ENCODE measurements at regions not wholly inside any gene's neighbourhood (a gene's known extent, or its start where the extent isn't known, plus 50 kb on each side); places are given as distances from the start of the nearest gene placed in this dataset.

DNA sequence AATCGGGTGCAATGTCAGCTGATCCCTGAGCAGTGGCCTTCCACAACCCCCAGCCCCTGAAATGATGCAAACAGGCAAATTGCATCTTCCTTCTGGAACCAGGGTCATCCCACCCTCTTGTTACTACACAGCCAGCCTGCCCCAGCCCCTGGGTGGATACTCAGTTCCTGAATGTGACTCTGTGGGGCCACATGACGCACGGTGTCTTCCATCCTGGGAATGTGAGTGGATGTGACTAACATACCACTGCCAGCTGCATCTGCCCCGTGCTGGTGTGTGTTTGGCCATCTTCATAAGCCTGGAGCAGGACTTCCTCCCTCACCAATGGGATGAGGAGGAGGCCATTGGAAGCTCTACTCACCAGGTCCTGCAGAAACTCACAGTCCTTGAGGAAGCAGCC lies 257.9 kb upstream of the ADAMTS16 start:
- no peak for DNase-seq (ENCODE audit: low spot score)

DNA sequence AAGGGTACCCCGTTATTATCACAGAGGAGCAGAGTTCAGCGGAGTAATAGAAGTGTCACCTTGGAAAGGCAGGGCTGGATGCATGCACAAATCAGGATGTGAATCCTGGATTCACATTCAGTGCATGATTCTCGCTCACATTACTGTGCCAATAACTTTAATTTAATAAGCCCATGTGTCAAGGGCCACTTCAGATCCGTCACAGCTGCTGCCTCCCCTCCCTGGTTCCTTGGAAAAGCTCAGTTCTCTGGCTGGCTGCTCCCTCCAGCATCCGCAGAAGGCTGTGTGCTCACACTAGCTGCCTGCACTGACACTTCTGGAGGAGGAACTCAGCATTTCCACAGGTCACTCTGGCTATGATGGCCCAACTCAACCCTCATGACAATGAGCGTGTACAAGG lies 256.8 kb upstream of the ADAMTS16 start:
- no peak for DNase-seq (ENCODE audit: low spot score)

DNA sequence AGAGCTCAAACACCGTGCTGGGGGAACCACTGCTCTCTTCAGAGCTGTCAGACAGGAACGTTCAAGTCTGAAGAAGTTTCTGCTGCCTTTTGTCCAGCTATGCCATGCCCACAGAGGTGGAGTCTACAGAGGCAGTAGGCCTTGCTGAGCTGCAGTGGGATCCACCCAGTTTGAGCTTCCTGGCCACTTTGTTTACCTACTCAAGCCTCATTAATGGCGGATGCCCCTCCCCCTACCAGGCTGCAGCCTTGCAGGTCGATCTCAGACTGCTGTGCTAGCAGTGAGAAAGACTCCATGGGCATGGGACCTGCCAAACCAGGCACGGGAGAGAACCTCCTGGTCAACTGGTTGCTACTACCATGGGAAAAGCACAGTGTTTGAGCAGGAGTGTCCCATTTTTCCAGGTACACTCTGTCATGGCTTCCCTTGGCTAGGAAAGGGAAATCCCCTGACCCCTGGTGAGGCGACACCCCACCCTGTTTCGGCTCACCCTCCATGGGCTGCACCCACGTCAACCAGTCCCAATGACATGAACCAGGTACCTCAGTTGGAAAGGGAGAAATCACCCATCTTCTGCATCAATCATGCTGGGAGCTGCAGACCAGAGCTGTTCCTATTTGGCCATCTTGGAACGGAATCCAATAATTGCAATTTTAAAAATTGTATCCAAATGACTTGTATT lies 246.9 kb upstream of the ADAMTS16 start:
- DNase-seq (ENCODE audit: low spot score): no peak

DNA sequence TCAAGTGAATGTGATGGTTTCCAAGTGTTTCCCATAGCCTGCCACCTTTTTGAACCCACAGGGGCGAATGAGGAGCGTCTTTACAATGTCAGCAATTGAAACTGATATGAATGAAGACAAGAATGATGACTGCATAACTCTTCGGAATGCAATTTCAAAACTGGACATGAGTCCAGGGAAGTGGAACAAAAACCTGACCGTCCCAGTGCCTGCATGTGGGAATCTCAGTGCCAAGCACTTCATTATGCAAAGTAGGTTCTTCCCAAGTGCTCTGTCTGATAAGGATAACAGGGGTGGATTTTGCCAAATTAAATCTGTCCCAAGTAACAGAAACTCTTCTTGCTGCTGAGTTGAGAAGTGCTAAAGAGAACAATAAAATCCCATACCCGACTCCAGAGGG lies 243.8 kb upstream of the ADAMTS16 start:
- no peak for DNase-seq (ENCODE audit: low spot score)

DNA sequence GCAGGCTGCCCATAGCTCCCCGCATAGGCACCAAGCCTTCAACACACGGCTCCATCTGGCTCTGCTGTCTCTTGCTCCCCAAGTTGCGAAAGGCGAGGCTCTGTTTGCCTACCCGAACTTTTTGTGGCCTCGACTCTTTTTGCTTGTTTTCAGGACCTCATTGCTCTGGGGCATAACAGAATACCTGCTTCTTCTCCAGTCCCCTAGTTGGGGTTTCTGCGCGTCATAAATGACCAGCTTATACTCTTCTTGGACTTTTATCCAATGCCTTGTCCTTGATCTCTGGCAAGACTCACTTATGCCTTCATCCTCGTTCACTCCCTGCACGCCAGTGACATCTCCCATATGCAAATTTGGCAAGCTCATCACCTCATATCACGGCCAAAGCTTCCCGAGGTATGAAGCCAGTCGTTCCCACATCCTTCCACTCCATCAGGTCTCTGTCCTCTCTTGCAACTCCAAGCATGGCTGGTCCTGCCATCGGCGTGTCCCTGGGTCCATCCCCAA lies 238.8 kb upstream of the ADAMTS16 start:
- DNase-seq (ENCODE audit: low spot score): no peak

DNA sequence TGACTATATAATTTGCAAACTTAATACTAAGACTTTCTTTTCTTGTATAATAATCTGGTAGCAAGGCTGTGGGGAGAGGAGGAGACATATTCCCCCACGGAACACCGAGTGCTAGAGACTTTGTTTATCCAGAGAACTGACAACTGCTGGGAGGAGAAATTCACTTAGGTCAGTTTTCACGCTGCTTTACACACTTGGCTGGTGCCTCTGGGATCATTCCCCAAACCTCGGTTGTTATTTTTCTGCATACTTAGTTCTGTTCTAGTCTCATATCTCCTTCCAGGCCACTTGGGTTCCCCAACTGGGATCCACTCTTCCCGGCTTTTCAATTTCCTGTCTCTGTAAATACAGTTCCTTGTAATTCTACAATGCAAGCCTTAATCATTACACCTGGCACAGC lies 238.2 kb upstream of the ADAMTS16 start:
- no peak for DNase-seq (ENCODE audit: low spot score)

DNA sequence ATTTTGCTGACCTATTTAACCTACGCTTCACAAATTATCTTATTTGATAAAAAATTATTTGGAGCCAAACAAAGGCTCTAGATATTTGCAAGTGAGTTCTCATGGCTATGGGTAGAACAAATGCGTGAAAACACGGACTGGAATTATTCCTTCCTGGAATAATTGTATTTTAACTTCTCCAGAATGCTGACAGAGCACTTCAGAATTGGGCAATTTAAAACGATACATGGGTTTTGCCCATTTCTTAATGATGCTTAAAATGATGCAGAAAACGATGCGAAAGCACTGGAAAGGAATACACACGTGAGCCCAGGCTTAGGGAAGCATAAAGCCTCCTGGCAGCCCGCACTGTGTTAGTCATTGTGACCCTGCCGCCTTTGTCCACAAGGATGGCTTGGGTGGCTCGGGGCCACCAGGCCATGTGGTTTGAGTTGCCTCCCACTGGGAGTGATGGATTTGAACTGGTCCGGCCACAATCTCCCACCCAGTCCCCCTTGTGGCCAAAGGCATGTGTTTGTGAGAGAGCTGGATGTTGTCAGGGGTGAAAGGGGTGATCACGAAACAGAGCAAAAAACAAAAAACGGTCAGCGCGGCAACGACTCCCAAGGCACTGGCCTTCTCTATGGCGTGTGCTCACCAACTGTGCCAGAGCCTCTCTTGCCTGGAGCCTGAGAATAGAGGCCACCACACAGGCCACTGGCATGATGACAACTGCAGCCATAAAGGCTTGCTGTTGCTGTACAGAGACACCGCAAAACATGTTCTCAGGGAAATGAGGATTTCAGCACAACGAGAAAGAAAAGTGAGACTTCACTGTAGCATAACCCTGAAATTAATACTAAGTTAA lies 234.2 kb upstream of the ADAMTS16 start:
- peak; percentile 47 for DNase-seq (ENCODE audit: low spot score)

DNA sequence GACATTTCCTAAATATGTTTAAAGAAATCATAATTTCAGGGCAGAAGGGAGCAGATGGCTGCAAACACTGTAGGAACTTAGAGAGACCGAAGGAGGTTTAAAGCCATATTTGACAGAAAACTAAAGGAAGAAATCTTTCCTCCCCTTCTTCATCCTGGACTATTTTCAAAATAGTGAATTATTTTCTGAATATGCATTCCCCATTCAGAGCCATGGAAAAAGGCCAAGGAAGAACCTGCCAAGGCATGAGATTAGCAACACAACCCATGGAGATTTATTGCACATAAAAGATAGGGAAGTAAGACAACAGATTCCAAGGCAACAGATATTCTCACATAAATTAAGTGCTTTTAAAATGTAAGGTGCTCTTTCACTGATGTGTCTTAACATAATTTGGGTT lies 233.3 kb upstream of the ADAMTS16 start:
- DNase-seq (ENCODE audit: low spot score): no peak

DNA sequence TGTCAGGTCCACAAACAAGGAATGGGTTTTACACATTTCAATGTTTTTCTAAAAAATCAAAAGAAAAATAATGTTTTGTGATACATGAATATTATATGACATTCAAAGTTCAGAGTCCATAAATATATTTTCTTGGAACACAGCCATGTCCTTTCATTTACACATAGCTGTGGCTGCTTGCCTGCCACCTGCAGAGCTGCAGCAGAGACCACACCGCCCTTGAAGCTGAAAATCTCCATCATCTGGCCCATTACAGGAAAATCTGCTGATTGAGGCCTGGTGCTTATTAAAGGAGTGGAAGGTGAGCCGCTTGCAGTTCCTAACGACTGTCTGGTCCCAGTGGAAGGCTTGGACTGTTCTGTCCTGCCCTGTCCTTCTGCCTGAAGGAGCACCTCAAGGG lies 232.6 kb upstream of the ADAMTS16 start:
- DNase-seq (ENCODE audit: low spot score): no peak

DNA sequence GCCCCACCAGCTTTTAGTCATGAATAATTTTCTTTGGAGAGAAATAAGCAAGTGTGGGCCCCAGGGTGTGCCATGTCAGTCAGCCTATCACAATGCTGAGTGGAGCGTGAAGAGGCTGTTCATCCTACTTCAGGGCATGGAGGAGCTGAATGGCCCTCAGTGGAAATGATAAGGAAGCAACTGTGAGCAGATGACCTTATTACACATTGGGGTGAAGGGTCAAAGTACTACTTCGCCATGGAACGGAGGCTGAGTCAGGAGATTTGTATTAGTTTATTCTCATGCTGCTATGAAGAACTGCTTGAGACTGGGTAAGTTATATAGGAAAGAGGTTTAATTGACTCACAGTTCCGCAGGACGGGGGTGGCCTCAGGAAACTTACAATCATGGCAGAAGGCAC lies 231.0 kb upstream of the ADAMTS16 start:
- DNase-seq (ENCODE audit: low spot score): no peak

DNA sequence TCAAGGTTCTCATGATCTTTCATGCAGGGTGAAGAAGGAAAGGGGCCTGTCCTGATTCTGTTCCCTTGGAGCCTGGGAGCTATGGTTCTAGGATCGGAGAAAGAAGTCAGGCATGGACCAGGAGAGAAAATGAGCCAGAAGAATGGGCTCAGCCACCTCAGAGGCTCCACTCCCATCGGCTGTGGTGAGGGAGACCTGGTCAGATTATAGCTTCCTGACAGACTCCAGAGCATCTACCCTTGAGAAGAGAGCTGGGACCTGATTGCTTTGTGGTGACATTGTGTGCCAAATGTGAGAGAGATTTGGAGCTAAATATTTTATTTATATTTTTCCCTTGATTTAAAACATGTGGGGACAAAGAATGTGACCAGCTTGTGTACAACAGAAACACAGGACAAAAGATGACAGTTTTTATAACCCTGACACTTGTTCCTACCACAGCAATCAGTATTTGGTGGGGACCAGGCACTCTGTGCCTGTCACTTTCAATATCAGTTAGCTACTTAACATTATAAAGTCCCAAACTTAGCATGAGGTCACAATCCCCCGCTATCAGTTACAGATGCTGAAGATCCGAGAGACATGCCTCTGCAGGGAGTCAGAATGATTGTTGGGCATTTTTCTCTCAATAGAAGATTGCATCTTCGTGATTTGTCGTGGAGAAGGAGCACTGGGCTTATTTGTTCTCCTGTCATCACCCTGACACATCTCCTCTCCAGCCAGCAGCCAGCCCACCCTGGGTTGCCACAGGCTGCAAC lies 228.3 kb upstream of the ADAMTS16 start:
- no peak for DNase-seq (ENCODE audit: low spot score)

DNA sequence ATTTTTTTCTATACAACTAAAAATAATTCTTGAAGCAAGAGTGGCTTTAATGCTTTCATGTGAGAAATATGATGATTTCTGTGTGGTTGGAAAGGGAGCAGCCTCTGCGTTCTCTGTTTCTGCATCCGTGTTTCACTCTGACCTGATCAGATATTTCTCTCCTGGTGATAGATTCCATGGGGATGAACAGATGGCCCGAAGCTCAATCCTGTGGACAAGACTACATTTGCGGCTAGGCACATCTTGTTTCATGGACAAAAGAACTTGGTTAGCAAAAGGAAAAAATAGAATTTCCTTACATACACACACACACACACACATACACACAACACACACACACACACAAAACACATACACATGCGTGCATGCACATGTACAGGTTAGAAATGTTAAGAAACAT lies 218.2 kb upstream of the ADAMTS16 start:
- no peak for DNase-seq (ENCODE audit: low spot score)

DNA sequence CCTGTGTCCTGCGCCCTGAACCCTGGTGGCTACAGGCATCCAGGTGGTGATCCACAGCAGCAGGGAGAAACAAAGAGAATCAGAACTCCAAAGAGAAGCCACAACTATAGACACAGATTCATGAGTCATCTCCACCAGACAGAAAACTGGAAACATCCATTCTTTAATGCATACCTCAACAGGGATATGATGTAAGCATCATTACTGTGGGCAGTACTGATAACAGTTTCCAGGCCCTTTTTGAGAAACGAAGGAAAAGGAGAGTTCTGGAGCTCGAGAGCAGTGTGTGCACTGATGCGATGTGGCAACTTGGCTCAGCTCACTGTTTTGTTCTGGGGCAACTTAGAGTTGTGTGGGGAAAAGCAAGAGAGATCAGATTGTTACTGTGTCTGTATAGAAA lies 215.6 kb upstream of the ADAMTS16 start:
- no peak for DNase-seq (ENCODE audit: low spot score)

DNA sequence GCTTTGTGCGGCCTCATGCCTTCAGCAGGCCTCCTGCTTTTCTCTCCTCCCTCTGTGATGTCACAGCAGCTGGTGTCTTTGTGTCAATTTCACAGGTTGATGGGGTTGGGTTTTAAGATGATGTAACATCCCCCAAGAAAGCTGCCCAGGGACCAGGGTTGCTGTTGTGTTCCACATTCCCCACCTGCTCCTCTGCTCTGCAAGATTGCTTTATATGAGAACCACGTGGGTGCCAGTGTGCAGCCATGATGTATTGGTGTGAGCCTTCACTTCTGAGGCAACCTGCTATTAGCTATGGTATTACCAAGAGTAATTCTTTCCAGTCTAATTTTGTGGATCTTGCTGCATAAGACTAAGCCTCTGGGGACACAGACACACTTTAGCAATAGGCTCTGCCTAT lies 213.0 kb upstream of the ADAMTS16 start:
- DNase-seq (ENCODE audit: low spot score): no peak

DNA sequence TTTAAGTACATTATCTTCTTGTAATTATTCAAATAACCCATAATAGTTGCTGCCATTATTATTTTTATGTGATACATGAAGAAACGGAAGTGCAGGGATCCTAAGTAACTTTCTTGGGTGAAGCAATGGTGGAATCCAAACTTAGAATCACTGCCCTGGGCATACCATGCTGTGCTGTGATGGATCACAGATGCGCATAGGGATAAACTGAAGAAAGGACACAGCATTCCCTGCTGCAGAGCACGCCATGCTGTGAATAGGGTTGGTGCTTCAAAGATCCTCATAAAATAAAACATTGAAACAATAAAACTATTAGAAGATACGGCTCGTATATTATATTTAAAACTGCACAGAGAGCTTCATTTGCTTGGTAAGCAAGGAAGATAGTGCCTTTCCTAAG lies 211.7 kb upstream of the ADAMTS16 start:
- DNase-seq (ENCODE audit: low spot score): no peak

DNA sequence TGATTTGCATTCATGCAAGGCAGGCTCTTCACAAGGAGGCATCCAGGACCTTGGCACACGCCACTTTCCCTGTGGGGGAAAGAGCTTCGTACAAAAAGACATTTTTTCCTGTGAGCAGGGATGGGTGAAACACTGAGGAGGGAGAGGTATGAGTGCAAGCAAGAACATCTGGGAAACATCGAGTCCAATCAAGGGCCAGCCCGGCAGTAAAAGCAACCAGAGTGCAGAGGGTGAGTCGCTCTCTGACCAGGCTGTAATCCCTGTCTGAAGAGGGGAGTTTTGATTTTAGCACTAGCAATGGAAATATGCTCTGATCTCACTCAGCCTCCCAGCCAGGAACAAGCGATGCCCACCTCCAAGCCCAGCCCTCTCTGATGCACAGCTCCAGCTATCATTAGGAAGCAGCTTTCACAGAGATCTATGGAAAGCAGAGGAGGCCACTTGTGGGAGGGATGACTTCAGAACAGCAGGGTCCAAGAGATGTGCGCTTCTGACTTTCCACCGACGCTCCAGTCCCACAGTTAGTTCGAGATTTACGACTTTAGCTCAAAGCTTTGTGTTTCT lies 211.0 kb upstream of the ADAMTS16 start:
- no peak for DNase-seq (ENCODE audit: low spot score)

DNA sequence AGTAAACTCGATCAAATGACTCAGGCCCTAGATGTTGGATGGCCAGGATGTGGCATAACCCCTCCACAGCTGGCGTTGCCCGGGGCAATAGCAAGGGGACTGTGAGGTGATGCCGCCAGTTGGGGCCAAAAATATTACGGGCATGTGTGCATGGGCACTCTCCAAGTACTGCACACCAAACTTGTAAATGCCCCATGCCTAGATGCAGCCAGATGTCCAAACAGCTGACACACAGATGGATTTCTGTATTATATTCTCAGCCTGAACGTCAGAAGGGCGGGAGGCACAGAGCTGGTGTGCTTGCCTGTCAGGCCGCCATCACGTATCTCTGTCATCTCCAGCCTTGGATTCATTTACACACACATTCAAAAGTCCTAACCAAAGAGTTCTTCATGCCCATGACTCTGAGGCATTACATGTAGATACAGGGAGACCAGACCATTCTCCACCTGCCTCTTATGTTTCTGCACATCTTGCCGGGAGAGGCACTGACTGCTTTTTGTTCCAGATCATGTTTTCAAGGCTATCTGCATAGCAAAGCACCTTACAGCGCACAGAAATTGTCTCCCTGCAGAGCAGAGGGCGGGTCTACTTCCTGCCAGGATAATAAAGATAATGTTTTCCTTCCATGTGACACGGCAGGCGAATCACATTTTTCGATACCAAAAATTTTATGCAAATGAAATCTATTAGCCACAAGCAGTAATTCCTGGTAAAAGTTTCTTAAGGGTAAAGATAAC lies 200.9 kb upstream of the ADAMTS16 start:
- DNase-seq (ENCODE audit: low spot score): no peak

DNA sequence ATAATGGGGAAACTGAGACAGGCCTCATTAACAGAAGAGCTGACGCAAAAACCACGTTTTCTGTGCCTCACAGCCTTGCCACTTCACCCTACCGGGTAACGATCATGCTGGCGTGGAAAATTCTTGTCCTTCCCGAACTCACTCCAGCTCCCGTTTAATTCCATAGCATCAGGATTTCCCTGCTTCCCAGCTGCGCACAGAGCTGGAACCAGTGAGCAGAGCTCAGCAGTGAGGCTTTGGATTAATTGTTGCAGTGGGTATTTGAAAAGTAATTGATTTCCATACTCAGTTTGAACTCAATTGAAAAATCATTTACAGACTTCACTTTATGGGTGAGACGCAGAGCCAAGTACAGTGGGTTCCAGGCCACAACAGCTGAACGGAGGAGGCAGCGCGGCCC lies 199.0 kb upstream of the ADAMTS16 start:
- DNase-seq (ENCODE audit: low spot score): no peak

DNA sequence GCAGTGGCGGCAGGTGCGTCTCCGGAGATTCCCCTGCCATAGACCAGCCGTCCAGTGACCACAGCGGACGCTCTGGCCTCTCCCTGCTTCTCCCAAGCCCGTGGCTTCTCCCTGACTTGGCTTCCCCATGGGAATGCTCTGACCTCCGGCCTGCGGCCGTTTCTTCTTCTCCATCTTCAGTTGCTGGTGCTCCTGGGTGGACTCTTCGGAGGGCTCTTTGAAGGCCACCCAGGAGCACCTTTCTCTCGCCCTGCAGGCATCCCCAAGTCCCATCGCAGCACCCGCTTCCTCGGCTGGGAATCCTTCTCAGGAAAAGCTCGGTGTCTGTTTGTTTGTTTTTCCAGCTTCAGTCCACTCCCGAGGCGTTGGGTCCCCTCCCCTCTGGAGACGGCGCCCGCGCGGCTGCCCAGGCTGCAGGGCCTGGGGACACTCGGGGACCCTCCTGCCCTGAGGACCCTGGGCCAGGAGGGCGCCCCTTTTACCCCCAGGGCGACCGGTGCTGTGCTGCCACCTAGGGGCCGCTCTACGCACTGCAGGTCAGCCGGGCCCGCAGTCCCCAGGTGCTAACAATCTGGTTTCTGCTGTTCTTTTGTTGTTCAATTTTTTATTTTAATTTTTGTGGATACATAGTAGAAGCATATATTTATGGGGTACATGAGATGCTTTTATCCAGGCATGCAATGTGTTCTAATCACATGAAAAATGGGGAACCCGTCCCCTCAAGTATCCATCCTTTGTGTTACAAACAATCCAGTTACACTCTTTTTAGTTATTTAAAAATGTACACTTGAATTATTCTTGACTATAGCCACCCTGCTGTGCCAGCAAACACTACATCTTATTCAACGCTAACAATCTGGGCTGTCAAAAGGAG lies 197.9 kb upstream of the ADAMTS16 start:
- peak; percentile 1 for DNase-seq (ENCODE audit: low spot score)

DNA sequence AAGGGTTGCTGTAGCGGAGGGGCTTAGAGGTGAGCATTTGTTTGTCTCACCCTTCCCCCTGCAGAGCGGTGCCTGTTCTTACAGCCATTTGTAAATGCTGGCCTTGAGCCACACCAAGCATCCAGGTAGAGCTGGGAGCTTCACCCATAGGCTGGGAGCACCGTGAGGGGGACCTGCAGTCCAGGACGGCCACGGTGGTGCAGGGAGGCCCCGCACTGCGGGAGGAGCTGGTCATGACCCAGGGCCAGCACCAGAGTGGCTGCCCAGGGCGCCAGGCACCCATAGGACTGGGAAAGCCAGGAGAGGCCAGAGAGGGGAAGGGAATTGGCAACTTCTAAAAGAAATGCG lies 197.3 kb upstream of the ADAMTS16 start:
- DNase-seq (ENCODE audit: low spot score): no peak

DNA sequence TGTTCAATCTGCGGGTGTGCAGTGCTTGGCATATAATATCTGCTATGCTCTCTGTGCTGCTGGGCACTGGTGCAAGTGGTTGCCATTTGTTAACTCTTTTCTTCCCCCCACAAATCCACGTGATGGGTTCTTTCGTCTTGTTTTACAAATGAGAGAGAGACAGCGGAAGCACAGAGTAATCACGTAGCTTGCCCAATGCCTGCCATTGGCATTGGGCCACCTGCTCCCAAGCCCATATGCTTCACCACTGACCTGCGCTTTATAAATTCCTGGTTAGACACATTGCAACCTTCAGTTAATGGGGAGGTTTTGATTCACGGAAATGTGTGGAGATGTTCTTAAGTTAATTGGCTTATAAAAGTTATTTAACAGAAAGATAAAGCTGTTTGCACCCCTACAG lies 194.8 kb upstream of the ADAMTS16 start:
- DNase-seq (ENCODE audit: low spot score): no peak

Data from globus pallidus (tissue), 1 donor.